ENCODE measurements at regions not wholly inside any gene's neighbourhood (a gene's known extent, or its start where the extent isn't known, plus 50 kb on each side); places are given as distances from the start of the nearest gene placed in this dataset.

DNA sequence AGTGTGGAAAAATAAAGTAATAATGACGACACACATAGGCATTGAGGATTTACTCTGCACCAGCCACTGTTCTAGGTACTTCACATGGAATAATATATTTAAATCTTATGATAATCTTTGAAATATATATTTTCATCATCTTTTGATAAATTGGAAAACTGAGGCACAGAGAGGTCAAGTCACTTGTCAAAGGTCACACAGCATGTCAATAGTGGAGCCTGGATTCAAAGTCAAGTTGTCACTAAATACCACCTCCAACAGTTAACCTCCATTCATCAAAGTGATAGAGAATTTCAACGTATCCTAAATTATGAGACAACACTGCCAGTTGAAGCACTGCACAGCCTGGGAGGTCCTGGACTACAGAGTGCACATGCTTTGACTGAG lies 121.7 kb downstream of the IRX5 start:
- Histone ChIP-seq H3K4me3 (no peak overlapping the region), H3K36me3 (no peaks in the 10 kb centered on the region), H3K4me1 (peaks cover 0 to 10% (median 4%) of the 10 kb centered on the region in 9 donors), H3K27me3 (peaks cover 0 to 41% (median 33%) of the 10 kb centered on the region in 7 donors), H3K9me3 (peaks cover 0 to 6% (median 0%) of the 10 kb centered on the region in 11 donors), H3K27ac (no peak overlapping the region)
- ATAC-seq (no peak), DNase-seq (no peak)
- TF ChIP-seq, protein P1, sequence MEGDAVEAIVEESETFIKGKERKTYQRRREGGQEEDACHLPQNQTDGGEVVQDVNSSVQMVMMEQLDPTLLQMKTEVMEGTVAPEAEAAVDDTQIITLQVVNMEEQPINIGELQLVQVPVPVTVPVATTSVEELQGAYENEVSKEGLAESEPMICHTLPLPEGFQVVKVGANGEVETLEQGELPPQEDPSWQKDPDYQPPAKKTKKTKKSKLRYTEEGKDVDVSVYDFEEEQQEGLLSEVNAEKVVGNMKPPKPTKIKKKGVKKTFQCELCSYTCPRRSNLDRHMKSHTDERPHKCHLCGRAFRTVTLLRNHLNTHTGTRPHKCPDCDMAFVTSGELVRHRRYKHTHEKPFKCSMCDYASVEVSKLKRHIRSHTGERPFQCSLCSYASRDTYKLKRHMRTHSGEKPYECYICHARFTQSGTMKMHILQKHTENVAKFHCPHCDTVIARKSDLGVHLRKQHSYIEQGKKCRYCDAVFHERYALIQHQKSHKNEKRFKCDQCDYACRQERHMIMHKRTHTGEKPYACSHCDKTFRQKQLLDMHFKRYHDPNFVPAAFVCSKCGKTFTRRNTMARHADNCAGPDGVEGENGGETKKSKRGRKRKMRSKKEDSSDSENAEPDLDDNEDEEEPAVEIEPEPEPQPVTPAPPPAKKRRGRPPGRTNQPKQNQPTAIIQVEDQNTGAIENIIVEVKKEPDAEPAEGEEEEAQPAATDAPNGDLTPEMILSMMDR (IDR thresholded peaks at IDR 0.05) = no peak
- intact Hi-C loops (cut with DNase I) = no loop called here
- 90 to 98% methylated on average over 2 of the region's 2 CpGs for WGBS, 2 donors

DNA sequence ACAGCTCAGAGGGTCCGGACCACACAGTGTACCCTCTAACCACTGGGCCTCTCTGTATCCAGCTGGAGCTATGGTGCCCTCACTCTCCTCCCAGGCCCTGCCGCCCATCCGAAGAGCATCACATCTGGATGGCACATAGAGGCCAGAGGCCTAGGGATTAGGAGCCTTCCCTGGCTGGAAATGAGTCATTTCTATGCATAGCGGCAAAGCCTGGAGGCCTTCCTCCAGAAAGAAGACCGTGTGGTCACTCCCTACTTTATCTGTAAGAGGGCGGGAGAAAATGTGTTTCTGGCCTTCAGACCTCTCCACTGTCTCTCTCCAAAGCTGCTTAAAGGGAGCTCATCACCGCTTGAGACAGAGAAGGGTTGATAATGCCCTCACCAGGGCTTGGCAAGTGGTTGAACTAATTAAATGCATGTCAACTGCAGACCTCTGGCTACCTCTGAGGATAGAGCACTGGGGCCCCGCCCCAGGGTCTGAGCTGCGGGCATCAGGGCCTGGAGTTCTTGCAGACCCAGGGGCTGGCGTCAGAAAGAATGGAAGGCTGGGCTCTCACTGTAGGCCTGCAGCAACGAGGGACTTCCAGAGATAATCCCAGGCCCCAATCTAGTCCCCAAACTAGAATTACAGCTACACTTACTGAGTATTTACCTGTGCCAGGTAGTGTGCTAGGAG lies 122.2 kb downstream of the IRX5 start:
- no peaks in the 10 kb centered on the region for H3K36me3 ChIP-seq
- no peak overlapping the region for H3K4me3 ChIP-seq
- intact Hi-C loops (cut with DNase I) = no loop called here
- no peak for DNase-seq
- H3K27me3 ChIP-seq = peaks cover 0 to 45% (median 38%) of the 10 kb centered on the region in 7 donors
- ATAC-seq = no peak
- H3K9me3 ChIP-seq = peaks cover 0 to 6% (median 0%) of the 10 kb centered on the region in 11 donors
- TF ChIP-seq, protein P1 (IDR thresholded peaks at IDR 0.05) = no peak
- no peak overlapping the region for H3K27ac ChIP-seq
- H3K4me1 ChIP-seq = peaks cover 0 to 10% (median 4%) of the 10 kb centered on the region in 9 donors
- WGBS, 2 donors = 80 to 81% methylated on average over 11 of the region's 11 CpGs

DNA sequence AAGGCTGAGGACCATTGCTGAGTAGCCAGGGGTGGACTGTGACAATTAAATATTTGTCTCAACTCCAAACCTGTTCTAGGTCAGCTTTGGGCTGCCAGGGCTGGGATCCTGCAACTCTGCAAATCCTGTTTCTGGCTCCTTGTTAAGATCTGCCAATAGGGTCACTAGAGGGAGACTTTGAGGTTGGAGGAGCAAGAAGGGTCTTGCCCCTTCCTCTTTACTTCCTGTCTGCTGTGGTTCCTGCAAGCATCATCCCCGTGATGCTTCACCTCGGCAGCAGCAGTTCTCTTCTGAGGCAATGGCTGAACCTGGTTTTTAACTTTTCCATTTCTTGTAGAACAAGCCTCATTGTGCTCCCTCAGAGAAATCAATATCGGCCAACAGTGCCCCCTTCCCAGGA lies 124.6 kb downstream of the IRX5 start:
- H3K27ac ChIP-seq = no peak overlapping the region
- H3K4me3 ChIP-seq = no peak overlapping the region
- peaks cover 0 to 6% (median 0%) of the 10 kb centered on the region in 11 donors for H3K9me3 ChIP-seq
- intact Hi-C loops (cut with DNase I) = no loop called here
- no peak for DNase-seq
- no peak for ATAC-seq
- TF ChIP-seq, protein P1 (IDR thresholded peaks at IDR 0.05) = no peak
- H3K36me3 ChIP-seq = no peaks in the 10 kb centered on the region
- H3K27me3 ChIP-seq = peaks cover 0 to 50% (median 47%) of the 10 kb centered on the region in 7 donors
- H3K4me1 ChIP-seq = peaks cover 0 to 10% (median 4%) of the 10 kb centered on the region in 9 donors
- WGBS, 2 donors = 89 to 90% methylated on average over 3 of the region's 3 CpGs

DNA sequence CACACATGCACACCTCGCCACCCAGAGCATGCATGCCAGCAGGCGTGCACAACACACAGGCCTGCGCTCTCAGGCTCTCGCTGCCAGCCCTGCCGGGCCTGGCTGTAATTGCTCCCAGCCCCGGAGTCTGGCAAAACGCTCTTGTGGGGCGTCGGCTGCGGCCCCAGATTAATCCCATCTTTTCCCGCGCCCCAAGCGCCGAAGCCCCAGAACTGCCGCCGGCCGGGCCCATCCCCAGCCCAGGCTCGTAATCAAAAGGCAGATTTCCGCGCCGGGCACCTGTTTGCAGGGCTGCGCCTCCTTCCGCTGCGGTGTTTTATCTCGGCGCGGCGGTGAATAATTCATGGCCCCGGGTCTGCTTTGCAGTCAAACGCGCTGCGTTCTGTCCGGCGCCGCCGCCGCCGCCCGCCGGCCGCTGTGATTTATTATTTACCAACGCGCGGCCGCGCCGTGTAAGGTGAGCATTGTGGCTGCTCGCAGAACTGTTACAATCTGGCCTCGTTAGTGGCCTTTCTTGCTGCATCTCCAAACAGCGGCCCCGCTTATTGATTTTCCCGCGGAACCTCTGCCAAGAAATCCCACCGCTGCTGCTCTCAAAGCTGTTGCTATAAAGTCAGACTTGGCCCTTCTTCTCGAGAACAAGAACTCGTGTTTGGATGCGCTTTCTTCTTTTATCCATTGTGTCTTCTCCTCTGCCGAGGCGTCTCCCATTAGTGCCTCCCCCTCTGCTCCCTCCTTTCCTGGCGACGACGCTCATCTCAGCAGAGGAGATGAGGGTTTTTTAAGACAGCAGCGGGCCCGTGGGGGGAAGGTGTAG lies 126.1 kb downstream of the IRX5 start:
- Histone ChIP-seq H3K4me1 (peaks cover 0 to 10% (median 4%) of the 10 kb centered on the region in 9 donors), H3K36me3 (no peaks in the 10 kb centered on the region), H3K27ac (no peak overlapping the region), H3K4me3 (peak overlapping the region in 9 of 10 donors; percentile 20 to 50 (median 43)), H3K27me3 (peaks cover 0 to 50% (median 47%) of the 10 kb centered on the region in 7 donors), H3K9me3 (peaks cover 0 to 6% (median 0%) of the 10 kb centered on the region in 11 donors)
- no peak for DNase-seq
- peak in 5 of 8 donors; percentile 30 to 65 (median 50) for ATAC-seq
- 5% methylated on average over 64 of the region's 64 CpGs for WGBS, 2 donors
- intact Hi-C loops (cut with DNase I) = no loop called here
- TF ChIP-seq, protein P1 (IDR thresholded peaks at IDR 0.05) = peak in 2 of 9 donors; percentile 8 to 9

Data from heart right ventricle (tissue), 16 donors.